WERI-Rb-1 (cell line): ENCODE measurements at regions not wholly inside any gene's neighbourhood (a gene's known extent, or its start where the extent isn't known, plus 50 kb on each side); places are given as distances from the start of the nearest gene placed in this dataset.

Experiments
- DNase-seq: peaks from one replicate; pipeline ENCODE4 v3.0.0-alpha.2; 2020
- H3K27ac ChIP-seq: fragments of 250-450 bp; sonication (Bioruptor Pico); 2 replicates; pipeline ENCODE4 v1.5.1; 2020; ENCODE audit warnings: mild to moderate bottlenecking, moderate library complexity
- H3K27me3 ChIP-seq: fragments of 250-450 bp; sonication (Bioruptor Pico); 2 replicates; pipeline ENCODE4 v1.5.1; 2021; ENCODE audit warnings: mild to moderate bottlenecking, low read depth, moderate library complexity; ENCODE audit not compliant: insufficient read depth, severe bottlenecking
- H3K36me3 ChIP-seq: fragments of 250-450 bp; sonication (Bioruptor Pico); 2 replicates; pipeline ENCODE4 v1.5.1; 2020; ENCODE audit warnings: mild to moderate bottlenecking, moderate library complexity
- H3K4me3 ChIP-seq: 2 replicates; pipeline ENCODE4 v1.5.1; 2011; ENCODE audit warnings: low read depth, mild to moderate bottlenecking, control low read depth, low read length
- H3K9me3 ChIP-seq: fragments of 250-450 bp; sonication (Bioruptor Pico); 2 replicates; pipeline ENCODE4 v1.5.1; 2021; ENCODE audit warnings: mild to moderate bottlenecking, moderate library complexity; ENCODE audit not compliant: severe bottlenecking
- TF ChIP-seq, protein P1 (sequence below): IDR thresholded peaks from 2 replicates; pipeline ENCODE4 v1.5.1; 2011; ENCODE audit warnings: low read depth, mild to moderate bottlenecking, control low read depth, inconsistent platforms, low read length

- DNase-seq, result no peak
- H3K36me3 ChIP-seq, result no peaks in the 10 kb centered on the region
- H3K27me3 ChIP-seq, result no peaks in the 10 kb centered on the region
- no peak overlapping the region for H3K4me3 ChIP-seq
- TF ChIP-seq, protein P1, sequence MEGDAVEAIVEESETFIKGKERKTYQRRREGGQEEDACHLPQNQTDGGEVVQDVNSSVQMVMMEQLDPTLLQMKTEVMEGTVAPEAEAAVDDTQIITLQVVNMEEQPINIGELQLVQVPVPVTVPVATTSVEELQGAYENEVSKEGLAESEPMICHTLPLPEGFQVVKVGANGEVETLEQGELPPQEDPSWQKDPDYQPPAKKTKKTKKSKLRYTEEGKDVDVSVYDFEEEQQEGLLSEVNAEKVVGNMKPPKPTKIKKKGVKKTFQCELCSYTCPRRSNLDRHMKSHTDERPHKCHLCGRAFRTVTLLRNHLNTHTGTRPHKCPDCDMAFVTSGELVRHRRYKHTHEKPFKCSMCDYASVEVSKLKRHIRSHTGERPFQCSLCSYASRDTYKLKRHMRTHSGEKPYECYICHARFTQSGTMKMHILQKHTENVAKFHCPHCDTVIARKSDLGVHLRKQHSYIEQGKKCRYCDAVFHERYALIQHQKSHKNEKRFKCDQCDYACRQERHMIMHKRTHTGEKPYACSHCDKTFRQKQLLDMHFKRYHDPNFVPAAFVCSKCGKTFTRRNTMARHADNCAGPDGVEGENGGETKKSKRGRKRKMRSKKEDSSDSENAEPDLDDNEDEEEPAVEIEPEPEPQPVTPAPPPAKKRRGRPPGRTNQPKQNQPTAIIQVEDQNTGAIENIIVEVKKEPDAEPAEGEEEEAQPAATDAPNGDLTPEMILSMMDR, result no peak
- H3K27ac ChIP-seq, result no peak overlapping the region
- no peaks in the 10 kb centered on the region for H3K9me3 ChIP-seq
Observed at GRCh38 chr3:30129765-30130164, 476.6 kb upstream of the TGFBR2 start.

GRCh38 chr3:30130391-30130790, 476.0 kb upstream of the TGFBR2 start:
- TF ChIP-seq, protein P1, result no peak
- no peaks in the 10 kb centered on the region for H3K27me3 ChIP-seq
- no peaks in the 10 kb centered on the region for H3K9me3 ChIP-seq
- no peak overlapping the region for H3K27ac ChIP-seq
- no peak overlapping the region for H3K4me3 ChIP-seq
- no peaks in the 10 kb centered on the region for H3K36me3 ChIP-seq
- DNase-seq, result no peak

DNA sequence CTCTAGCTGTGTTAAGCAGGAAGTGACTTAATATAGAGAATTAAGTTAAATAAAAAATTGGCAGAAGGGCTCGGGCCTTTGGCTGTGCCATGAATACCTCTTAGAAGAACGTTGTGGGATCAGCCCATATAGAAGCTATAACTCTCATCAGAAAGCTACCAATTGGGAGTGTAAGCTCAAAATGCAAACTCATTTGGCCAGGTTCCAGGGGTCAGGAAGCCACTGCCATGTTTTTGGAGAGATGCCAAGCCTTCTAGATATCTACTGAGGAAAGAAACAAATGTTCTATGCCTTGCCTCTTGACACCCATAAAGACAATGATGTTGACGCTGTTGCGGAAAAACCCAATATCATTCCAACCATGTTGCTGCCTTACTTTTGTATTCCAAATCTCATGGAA, 475.2 kb upstream of the TGFBR2 start:
- Histone ChIP-seq H3K27me3 (no peaks in the 10 kb centered on the region), H3K4me3 (no peak overlapping the region), H3K36me3 (no peaks in the 10 kb centered on the region), H3K27ac (no peak overlapping the region), H3K9me3 (no peaks in the 10 kb centered on the region)
- DNase-seq, result no peak
- TF ChIP-seq, protein P1, result no peak

- DNase-seq, result no peak
- H3K27me3 ChIP-seq, result no peaks in the 10 kb centered on the region
- TF ChIP-seq, protein P1, result no peak
Observed at GRCh38 chr3:30135190-30135589, 471.2 kb upstream of the TGFBR2 start.

DNA sequence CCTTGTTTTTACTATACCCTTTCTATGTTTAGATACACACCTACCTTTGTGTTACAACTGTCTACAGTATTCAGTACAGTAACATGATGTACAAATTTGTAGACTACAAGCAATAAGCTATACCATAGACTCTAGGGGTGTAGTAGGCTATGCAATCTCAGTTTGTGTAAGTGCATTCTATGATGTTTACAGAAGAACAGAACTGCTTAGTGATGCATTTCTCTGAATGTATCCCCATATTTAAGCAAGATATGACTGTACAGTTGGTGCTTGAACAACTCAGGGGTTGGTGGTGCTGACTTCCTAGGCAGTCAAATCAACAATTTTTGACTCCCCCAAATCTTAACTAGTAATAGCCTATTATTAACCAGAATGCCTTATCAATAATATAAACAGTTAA, 467.1 kb upstream of the TGFBR2 start:
- no peaks in the 10 kb centered on the region for H3K36me3 ChIP-seq
- H3K27me3 ChIP-seq, result no peaks in the 10 kb centered on the region
- H3K4me3 ChIP-seq, result no peak overlapping the region
- TF ChIP-seq, protein P1, result no peak
- H3K9me3 ChIP-seq, result no peaks in the 10 kb centered on the region
- no peak overlapping the region for H3K27ac ChIP-seq
- no peak for DNase-seq

More at GRCh38 chr3:30135190-30135589, 471.2 kb upstream of the TGFBR2 start:
- Histone ChIP-seq H3K36me3 (no peaks in the 10 kb centered on the region), H3K27ac (no peak overlapping the region), H3K4me3 (no peak overlapping the region), H3K9me3 (no peaks in the 10 kb centered on the region)

DNA sequence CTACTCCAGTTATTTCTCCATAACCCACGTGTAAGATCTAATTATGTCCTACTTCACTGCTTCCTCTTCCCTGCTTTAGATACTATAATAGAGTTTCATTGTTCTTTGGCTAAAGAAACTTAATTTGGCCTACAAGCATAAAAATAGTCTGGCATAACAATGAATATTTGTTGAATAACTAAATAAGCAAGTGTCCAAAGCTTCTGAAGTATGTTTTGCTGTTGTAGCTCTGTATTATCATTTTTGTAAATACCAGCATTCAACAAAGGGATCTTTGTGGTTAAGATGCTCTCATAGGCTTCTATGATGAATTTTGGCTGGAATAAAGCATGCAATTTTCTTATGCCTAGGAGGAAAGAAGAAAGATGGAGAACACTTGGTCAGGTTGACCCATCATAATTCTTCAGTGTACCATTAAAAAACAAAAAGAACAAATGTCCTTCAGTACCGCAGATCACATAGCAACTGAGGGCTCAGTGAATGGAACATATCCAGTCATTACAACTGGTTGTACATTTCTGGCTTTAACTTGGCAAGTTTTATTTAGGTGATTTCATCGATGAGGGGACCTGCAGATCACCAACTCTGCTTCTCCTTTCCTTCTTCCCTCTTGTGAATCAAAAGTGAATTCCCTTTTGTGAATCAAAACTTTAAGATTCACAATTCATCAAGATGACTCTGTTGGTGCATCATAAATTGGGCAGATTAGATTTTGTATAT, 465.9 kb upstream of the TGFBR2 start:
- DNase-seq, result no peak
- Histone ChIP-seq H3K4me3 (no peak overlapping the region), H3K27ac (no peak overlapping the region), H3K27me3 (no peaks in the 10 kb centered on the region), H3K36me3 (no peaks in the 10 kb centered on the region), H3K9me3 (no peaks in the 10 kb centered on the region)
- TF ChIP-seq, protein P1, result no peak
